Gastroesophageal sphincter (tissue), 3 donors: ENCODE measurements at regions not wholly inside any gene's neighbourhood (a gene's known extent, or its start where the extent isn't known, plus 50 kb on each side); places are given as distances from the start of the nearest gene placed in this dataset.

Source experiments
- CTCF ChIP-seq, 4 experiments: fragments of 200-600 bp in 2 of 4; fragments of 450-650 bp in 2 of 4; sonication (generic) in 1 of 4; IDR thresholded peaks; one replicate each; pipeline ENCODE4 v1.5.1; 2017 to 2019; ENCODE audit warnings: antibody characterized with exemption in 4 of 4, mild to moderate bottlenecking in 2 of 4, moderate library complexity in 2 of 4
- EP300 ChIP-seq: sonication (generic); formaldehyde crosslinking; IDR thresholded peaks from one replicate; pipeline ENCODE4 v1.6.1; 2017; ENCODE audit warnings: antibody characterized with exemption, mild to moderate bottlenecking
- POLR2A ChIP-seq, 2 donors: fragments of 450-650 bp; IDR thresholded peaks; one replicate each; pipeline ENCODE4 v1.6.1; 2017; ENCODE audit warnings: antibody characterized with exemption in 2 of 2, mild to moderate bottlenecking in 2 of 2, moderate library complexity in 1 of 2
- POLR2AphosphoS5 ChIP-seq: sonication (generic); formaldehyde crosslinking; IDR thresholded peaks from one replicate; pipeline ENCODE4 v1.6.1; 2017; ENCODE audit warnings: antibody characterized with exemption

GRCh38 chr22:48171271-48171691, 1408.8 kb downstream of the TBC1D22A start:
- TF ChIP-seq CTCF (IDR thresholded peaks at IDR 0.05) (no peak), POLR2AphosphoS5 (no peak), POLR2A (IDR thresholded peaks at IDR 0.05) (no peak), EP300 (no peak)
